T-helper 2 cell treated with Interferon-gamma antibody and Interleukin-4, amounts not matched to agents 100 ng/mL and 5 ng/mL, for 36 hours (primary cell): ENCODE measurements at regions not wholly inside any gene's neighbourhood (a gene's known extent, or its start where the extent isn't known, plus 50 kb on each side); places are given as distances from the start of the nearest gene placed in this dataset.

Source experiments
- intact Hi-C: fragments of 100-400 bp; cut with micrococcal nuclease; formaldehyde crosslinking; loops from one replicate; pipeline ENCODE4 v1.15.1; 2023

DNA sequence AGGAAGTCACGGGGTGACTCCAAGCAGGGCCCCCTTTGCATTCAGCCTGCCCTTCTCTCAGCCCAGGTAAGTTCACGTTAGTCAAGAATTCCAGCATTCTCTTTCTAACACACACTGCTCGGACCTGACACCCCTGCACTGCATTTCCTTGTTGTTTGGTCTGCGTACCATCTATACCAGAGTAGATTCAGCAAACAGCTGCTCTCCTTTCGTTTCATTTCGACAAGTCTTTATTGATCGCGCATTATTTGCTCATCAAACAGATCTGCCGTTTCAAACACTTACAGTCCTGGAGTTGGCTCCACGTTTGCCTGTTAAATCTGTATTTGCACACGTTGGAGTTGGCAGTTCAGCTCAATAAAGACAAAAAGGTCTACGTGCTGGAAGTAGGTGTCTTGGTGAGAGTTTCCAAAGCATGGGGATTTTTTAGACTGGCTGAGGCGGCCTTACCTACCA lies 495.1 kb downstream of the RPS24 start:
- intact Hi-C loops: no loop called here

- intact Hi-C loops: no loop called here
These were observed 495.6 kb downstream of the RPS24 start for GRCh38 chr10:78529262-78529661.

DNA sequence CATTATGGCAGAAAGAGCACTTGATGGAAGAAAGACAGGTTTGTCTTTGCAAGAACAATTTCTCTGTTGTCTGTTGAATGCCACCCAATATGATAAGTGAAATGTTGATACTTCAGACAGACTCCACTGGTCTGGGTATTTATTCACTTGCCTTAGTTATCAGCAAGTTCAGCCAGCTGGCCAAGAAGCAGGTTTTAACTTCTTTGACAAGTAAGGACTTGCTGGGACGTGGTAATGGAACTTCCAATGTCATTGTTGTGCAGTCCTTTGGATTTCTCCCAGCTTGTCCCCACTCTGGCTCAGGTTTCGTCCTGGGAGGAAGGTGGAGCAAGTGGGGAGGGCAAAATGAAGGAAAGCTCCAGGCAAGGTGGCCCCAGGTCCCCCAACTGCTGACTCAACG lies 497.4 kb downstream of the RPS24 start:
- intact Hi-C loops: no loop called here

- intact Hi-C loops: no loop called here
These were observed 498.9 kb downstream of the RPS24 start for GRCh38 chr10:78532480-78533042.

DNA sequence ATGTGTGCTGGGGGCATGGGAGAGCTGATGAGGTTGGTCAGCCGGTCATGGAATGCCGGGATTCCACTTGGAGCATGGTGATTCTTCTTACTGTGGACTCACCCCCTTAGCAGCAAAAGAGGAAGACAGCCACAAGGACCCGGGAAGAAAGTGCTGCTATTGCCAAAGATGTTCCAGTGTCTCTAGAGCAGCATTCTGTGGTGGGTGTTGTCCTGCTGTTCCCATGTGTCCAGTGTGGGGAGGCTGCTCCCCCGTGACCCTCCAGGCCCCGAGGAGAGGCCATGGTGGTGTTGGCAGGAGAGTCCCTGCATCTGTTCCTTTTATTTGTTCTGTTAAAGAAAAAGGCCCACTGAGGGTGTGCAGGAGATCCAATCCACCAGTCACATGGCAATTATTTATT lies 499.4 kb downstream of the RPS24 start:
- intact Hi-C loops: no loop called here

DNA sequence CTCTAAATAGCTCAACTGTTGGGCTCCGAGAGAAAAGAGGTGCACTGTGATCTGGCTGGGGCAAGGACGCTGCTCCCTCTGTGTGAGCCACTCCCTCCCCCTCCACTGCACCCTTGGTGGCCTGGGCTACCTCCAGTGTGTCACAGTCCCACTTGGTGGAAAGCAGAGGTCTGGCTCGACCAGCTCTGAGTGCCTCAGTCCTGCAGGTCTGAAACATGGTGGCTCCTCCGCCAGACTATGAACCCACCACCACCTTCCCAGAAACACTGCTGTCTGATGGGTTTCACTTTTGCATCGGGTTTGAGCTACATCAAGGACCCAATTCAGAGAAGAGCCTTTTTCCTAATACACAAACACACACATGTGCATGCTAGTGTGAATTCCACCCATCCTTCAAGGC lies 500.1 kb downstream of the RPS24 start:
- intact Hi-C loops: no loop called here

DNA sequence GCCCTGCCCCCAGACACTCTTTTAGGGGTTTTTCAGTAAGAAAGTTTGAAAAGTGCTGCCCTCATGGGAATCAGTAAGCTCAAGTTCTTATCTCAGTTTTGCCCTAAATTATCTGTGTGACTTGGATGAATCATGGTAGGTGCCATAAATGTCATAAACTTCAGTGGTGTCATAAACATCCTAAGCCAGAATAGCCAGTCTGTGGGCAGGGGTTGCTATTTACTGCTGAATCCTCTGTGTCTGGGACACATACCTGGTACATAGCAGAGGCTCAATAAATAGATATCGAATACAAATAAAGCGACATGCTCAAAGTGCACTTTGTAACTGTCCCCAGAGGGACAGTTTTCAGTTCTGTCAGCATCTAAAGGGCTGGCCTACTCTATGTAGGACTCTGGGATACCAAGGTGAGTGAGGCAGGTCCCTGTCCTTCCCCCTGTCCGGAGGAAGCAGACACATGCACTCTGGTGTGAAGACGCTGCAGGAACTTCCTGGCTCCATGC lies 502.1 kb downstream of the RPS24 start:
- intact Hi-C loops: no loop called here

DNA sequence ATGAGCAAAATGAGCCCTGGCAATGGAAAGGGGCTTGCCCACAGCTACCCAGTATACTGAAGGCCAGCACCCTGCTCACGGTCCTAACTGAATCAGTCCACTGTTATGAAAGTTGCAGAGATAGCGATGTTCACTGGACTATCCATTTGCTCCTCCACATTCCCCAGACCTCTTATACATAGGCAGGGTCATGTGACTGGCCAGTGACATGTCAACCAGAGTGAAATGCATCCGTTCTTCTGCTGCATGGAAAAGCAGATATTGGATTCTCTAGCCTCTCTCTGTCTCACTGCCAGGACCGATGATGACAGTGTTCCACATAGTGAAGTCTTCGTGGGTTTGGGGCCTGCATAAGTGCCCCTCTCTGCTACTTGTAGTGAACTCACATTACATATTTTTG lies 503.4 kb downstream of the RPS24 start:
- intact Hi-C loops: no loop called here

- intact Hi-C loops: no loop called here
These were observed 505.6 kb downstream of the RPS24 start for GRCh38 chr10:78539247-78539766.

DNA sequence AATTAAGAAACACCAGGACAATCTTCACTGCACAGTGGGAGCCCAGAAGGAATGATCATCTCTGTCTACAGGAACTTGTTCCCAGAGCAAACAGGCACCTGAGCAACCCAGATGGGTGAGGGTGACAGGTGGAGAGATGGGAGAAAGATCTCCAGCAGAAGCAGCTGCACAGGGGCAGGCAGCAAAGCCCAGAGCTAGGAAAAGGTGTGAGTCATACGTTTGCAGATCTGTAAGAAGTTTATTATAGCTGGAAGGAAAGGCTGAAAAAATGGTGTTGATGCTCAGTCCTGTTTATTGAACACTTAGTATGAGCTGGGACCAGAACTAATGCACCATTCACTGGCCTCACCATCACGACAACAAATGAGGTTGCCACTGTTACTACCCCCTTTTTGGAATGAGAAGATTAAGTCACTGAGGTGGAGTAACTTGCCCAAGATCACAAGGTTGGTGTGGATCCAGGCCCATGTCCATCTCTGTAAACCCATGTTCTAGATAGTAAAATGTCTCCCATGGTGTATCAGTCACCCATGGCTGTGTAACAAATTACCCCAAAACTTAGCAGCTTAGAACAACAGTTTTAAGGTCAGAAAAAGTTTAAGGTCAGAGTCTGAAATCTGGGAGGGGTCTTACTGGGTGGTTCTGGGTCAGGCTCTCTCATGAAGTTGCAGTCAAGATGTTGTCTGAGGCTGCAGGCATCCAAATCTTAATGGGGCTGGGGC lies 506.9 kb downstream of the RPS24 start:
- intact Hi-C loops: no loop called here

DNA sequence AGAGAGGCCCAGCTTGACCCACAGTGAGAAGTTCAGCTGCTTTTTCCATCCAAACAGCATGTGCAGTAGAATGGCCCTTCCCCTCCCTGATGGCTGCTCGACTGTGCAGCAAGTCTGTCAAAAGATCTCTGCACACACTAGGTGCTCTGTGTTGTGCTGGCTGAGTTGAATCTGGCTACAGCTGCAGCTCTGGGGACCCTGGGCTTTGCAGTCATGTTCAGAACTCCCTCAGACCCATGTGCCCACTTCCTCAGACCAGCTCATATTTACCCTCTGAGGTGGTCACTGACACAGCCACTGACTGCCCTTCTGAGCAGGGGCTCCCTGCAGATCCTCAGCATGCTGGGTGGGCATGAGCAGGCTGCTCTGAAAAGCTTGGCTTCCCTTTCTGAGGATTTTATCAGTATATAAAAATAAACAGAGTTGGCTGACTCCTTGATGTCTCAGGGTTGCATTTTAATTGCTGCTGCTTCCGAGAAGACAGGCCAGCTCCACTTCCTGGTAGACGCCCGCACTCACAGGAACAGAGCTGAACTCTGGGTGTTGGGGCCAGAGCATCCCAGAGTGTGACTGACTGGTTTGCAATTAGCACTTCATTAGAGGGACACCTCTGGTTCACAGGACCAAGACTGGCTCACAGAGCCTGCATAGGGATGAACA lies 507.9 kb downstream of the RPS24 start:
- intact Hi-C loops: no loop called here

DNA sequence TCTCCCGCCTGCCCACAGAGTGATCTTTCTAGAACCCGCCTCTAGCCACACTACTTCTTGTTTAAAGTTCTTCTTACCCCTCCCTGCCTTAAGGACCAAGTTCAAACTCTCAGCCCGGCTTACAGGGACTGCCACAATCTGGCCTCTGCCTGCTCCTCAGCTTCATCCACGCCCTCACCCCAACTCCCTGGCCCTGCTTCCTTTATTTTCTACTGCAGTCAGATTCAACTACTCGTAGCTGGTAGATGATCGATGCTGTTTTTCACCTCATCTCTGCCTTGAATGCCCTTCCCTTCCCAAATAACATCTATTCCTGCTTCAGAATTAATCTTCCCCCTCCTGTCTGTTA lies 508.5 kb downstream of the RPS24 start:
- intact Hi-C loops: no loop called here

DNA sequence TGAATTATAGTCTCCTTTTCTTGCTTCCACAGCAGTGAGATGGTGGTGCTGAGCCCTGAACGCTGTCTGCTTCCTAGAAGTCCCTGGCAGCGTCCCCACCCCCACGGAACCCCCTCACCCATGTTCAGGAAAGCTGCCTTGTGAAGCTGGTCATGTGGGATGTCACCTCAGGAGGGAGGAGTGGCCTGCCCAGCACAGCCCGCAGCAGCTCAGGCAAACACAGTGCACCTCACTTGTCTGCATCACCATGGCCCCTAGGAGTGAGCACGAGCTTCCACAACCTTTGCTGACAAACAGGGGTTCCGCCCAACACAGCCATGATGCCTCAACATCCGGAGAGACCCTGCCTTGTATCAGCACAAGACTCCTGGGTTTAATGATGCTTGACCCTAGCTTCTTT lies 508.9 kb downstream of the RPS24 start:
- intact Hi-C loops: no loop called here

DNA sequence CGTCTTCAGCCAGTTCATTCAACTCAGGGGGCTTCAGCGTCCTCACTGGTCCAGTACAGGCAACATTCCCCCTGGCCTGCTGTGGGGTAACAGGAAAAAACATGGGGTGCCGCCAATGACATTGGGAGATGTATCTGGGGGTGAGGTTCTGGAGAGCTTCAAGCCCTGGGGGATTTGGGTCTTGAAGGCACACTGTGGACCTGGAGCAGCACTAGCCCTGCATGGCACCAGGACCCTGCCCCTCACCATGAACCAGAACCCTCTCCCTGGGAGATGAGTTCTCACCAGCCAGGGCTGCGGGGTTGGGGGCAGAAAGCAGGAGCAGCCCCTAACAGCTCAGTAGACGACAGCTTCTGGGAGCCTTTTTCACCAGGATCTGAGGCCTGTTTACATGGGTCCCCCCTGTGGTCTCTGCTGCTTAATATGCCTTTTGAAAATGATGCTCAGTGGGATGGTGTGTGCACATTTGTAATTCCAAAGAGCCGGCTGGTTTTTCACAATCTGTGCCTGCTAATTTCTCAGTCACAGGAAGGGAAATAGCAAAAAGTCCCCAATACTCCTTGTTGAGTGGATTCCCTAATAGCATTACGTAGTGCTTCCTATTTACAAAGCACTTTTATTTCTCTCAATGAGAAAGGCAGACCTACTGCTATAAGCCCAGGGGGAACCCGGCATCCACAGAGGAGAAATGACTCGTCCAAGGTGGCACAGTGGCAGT lies 509.5 kb downstream of the RPS24 start:
- intact Hi-C loops: no loop called here

DNA sequence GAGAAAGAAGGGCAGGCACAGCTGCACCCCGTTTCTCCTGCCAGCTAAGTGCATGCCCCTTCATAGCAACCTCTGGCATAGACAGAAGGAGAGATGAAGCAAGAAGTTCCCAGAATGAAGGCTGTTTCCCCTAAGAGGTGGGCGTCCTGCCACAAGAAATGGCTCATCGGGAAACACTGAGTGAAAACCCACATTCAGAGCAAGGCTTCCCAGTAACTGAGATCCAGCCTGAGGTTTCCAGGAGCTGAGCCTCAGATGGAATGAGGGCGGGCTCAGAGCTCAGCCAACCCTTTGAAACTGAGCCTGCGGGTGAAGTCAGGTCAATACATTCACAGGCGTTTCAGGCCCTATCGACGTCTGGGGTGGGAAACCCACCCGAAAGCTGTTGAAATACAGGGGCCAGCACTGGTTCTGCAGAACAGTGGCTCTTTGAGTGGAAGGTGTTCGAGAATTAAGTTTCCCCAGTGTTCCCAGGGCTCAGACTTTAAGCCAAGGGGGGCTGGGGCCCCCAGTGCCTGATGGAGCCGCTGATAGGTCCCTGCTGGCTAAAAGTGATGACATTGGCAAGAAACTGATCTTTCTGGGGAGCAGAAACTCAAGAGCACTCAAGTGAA lies 510.2 kb downstream of the RPS24 start:
- intact Hi-C loops: no loop called here

DNA sequence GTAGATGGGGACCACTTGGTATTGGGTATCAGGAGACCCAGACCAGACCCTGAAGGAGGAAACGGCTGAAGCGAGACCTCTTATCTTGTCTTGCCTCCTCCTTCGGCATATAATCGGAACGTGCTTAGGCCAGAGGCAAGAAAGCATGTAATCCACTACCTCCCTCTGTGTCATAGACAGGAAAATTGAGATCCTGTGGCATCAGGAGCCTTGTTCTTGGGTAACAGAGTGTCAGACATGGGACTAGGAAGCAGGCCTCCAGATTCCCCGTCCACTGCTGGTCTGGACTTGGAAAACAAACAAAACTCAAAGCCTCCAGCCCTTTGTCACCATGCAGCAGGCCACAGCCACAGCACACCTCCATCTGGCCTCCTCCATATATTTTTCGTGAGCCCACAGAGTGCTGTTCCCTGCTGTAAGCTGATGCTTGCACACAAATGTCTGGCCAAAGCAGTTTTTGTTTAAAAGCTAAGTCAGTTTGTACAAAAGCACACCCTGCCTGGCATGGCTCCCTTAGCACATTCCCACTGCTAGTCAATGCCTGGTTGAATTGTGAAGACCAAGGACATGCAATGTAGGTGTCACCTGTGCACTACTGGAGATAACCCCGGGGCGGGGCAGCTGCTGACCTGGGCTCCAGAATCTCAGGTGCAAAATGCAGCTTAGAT lies 510.9 kb downstream of the RPS24 start:
- intact Hi-C loops: no loop called here

DNA sequence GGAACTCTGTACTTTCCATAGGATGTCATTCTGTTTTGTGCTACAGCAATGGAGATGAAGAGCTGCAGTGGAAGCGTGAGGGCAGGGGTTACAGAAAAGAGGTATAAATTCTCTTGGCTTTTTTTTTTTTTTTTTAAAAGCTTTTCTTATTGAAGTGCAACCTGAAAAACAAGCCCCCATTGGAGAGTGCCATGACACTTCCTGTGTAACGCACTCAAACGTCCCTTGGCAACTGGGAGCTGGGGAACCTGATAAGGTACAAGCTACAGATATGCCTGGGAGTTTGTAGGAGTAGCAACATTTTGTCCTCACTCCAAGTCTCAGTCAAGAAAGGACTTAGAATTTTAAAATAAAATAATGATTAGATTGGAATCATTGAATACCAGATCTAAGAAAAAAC lies 512.1 kb downstream of the RPS24 start:
- intact Hi-C loops: no loop called here

GRCh38 chr10:78547397-78547796 lies 513.7 kb downstream of the RPS24 start:
- intact Hi-C loops: no loop called here

DNA sequence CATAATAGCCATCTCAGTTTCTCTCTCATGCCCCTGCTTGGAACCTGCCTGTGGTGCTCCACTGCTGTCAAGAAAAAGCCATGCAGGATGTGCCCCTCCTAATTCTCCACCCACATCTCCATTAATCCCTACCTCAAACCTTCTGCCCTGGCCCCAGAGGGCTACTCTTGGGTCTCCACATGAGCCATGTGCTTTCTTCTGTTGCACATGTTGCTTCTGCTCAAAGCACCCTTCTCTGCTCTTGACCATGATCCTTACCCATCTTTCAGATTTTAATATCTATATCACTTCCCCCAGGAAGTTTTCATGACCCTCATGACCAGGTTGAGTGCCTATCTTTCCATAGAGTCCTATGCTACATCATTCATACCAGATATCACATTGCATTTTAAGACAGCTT lies 514.2 kb downstream of the RPS24 start:
- intact Hi-C loops: no loop called here

GRCh38 chr10:78548369-78548768 lies 514.7 kb downstream of the RPS24 start:
- intact Hi-C loops: no loop called here
